DND-41 (cell line): ENCODE measurements at regions not wholly inside any gene's neighbourhood (a gene's known extent, or its start where the extent isn't known, plus 50 kb on each side); places are given as distances from the start of the nearest gene placed in this dataset.

Source experiments
- ATAC-seq: fragments of 200-7000 bp; cut with Tn5 transposase; 3 replicates; pipeline ENCODE4 v1.9.1; 2021; ENCODE audit warnings: low read depth; ENCODE audit not compliant: insufficient read depth
- DNase-seq: peaks from one replicate; pipeline ENCODE4 v3.0.0-alpha.2; 2020
- H2AFZ ChIP-seq: 2 replicates; pipeline ENCODE4 v1.6.0; 2012; ENCODE audit warnings: low read depth, low read length
- H3K27ac ChIP-seq: 2 replicates; pipeline ENCODE4 v1.5.1; 2012; ENCODE audit warnings: low read length, inconsistent platforms
- H3K27me3 ChIP-seq: fragments of 200-600 bp; sonication (generic); 2 replicates; pipeline ENCODE4 v1.6.0; 2012; ENCODE audit warnings: low read length, mild to moderate bottlenecking, inconsistent platforms; ENCODE audit not compliant: insufficient read depth, poor library complexity
- H3K36me3 ChIP-seq: 2 replicates; pipeline ENCODE4 v1.5.1; 2012; ENCODE audit warnings: low read length, inconsistent platforms; ENCODE audit not compliant: insufficient read depth
- H3K4me1 ChIP-seq: 2 replicates; pipeline ENCODE4 v1.5.1; 2012; ENCODE audit warnings: mild to moderate bottlenecking, low read length; ENCODE audit not compliant: insufficient read depth
- H3K4me2 ChIP-seq: 2 replicates; pipeline ENCODE4 v1.6.0; 2012; ENCODE audit warnings: mild to moderate bottlenecking, moderate library complexity, low read length, inconsistent platforms; ENCODE audit not compliant: insufficient read depth
- H3K4me3 ChIP-seq, 2 experiments: fragments of 200-600 bp in 1 of 2; shearing (Covaris generic) in 1 of 2; 2 replicates each; pipeline ENCODE4 v1.5.1; 2012 to 2016; ENCODE audit warnings: inconsistent platforms in 2 of 2, low read length in 2 of 2, mild to moderate bottlenecking in 2 of 2, low read depth in 1 of 2, moderate library complexity in 1 of 2
- H3K79me2 ChIP-seq: 2 replicates; pipeline ENCODE4 v1.6.0; 2012; ENCODE audit warnings: low read length, inconsistent platforms; ENCODE audit not compliant: insufficient read depth
- H3K9ac ChIP-seq: 2 replicates; pipeline ENCODE4 v1.6.0; 2012; ENCODE audit warnings: low read depth, mild to moderate bottlenecking, inconsistent platforms, low read length, moderate library complexity
- H3K9me3 ChIP-seq: 2 replicates; pipeline ENCODE4 v1.5.1; 2012; ENCODE audit warnings: low read length, moderate library complexity, mild to moderate bottlenecking, inconsistent platforms; ENCODE audit not compliant: insufficient read depth, severe bottlenecking
- H4K20me1 ChIP-seq: 2 replicates; pipeline ENCODE4 v1.6.0; 2012; ENCODE audit warnings: low read length; ENCODE audit not compliant: insufficient read depth
- CTCF ChIP-seq: IDR thresholded peaks from 2 replicates; pipeline ENCODE4 v1.5.1; 2012; ENCODE audit warnings: borderline replicate concordance, low read length, moderate library complexity, mild to moderate bottlenecking; ENCODE audit not compliant: poor library complexity, severe bottlenecking; ENCODE audit errors: extremely low read depth
- EZH2 ChIP-seq: IDR thresholded peaks from 3 replicates; pipeline ENCODE4 v1.6.1; 2012; ENCODE audit warnings: borderline replicate concordance, low read depth, mild to moderate bottlenecking, moderate library complexity, low read length, inconsistent platforms; ENCODE audit not compliant: severe bottlenecking

DNA sequence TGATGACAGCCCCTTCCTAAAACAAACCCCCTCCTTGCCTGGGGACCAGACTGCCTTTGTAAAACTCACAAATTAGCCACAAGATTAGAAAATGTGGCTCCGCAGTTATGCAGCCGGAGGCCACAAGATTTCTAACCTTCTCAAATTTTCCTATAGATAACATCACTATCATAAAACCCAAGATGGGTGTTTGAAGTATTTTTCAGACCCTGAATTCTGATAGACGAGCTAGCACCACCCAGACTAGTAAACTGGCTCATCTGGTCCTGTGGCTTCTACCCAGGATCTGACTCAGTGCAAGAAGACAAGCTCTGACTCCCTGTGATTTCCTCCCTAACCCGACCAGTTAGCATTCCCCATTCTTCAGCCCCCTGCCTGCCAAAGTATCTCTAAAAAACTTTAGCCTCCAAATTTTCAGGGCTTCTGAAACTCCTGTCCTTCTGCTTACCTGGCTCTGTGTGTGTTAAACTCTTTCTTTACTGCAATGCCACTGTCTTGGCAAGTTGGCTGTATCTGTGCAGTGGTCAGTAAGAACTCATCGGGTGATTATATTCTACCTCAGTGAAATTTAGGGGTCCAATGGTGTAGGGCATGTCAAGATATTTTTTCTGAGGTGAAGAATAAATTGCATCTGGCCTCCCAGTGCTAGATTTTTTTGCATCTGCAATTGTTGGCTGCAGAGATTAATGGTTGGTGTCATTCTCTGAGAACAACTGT is 102.1 kb downstream of the S1PR1 start:
- Histone ChIP-seq H3K9me3 (peaks cover 16% of the 10 kb centered on the region), H3K9ac (no peak overlapping the region; the same call in 1 of the 2 replicates), H3K79me2 (no peaks in the 10 kb centered on the region), H3K36me3 (no peaks in the 10 kb centered on the region), H3K27me3 (no peaks in the 10 kb centered on the region), H4K20me1 (no peaks in the 10 kb centered on the region), H3K4me2 (no peak overlapping the region), H3K4me3 (no peak overlapping the region), H3K4me1 (peaks cover 29% of the 10 kb centered on the region), H3K27ac (peak overlapping the region; percentile 76), H2AFZ (peak overlapping the region; percentile 23; the same call in 1 of the 2 replicates)
- DNase-seq, result peak; percentile 33
- ATAC-seq, result peak; percentile 84
- TF ChIP-seq EZH2 (no peak), CTCF (no peak)

DNA sequence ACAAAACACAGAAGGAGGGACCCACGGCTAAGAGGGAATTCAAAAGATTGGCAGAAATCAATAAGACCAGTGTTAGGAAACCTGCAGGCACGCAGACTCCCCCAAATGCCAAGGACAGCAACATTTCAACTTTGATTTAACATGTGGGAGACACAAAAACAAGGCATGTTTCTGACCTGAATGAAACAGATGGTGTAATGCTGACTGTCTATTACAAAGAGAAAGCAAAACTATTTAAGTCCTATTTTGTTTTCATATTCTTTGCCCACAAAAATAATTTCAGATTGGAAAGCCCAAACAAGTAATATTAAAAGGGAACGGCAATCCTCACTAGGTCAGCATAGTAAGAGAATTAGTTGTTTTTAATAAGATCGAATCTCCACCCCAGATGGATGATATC is 107.9 kb downstream of the S1PR1 start:
- TF ChIP-seq EZH2, result no peak
- no peak for TF ChIP-seq CTCF
- Histone ChIP-seq H3K27me3 (no peaks in the 10 kb centered on the region), H2AFZ (peak overlapping the region; percentile 49), H3K27ac (peak overlapping the region; percentile 61), H3K9me3 (peaks cover 3% of the 10 kb centered on the region), H3K36me3 (no peaks in the 10 kb centered on the region), H3K79me2 (no peaks in the 10 kb centered on the region), H3K4me3 (no peak overlapping the region), H3K9ac (peak overlapping the region; percentile 22), H3K4me2 (peak overlapping the region; percentile 41), H4K20me1 (no peaks in the 10 kb centered on the region), H3K4me1 (peaks cover 58% of the 10 kb centered on the region)
- DNase-seq (no peak), ATAC-seq (peak; percentile 46)

- Histone ChIP-seq H3K27ac (peak overlapping the region; percentile 77), H3K36me3 (no peaks in the 10 kb centered on the region), H3K79me2 (no peaks in the 10 kb centered on the region), H3K9me3 (peaks cover 3% of the 10 kb centered on the region), H4K20me1 (no peaks in the 10 kb centered on the region), H3K4me1 (peaks cover 68% of the 10 kb centered on the region), H3K9ac (peak overlapping the region; percentile 23), H2AFZ (peak overlapping the region; percentile 72), H3K4me2 (peak overlapping the region; percentile 55), H3K27me3 (no peaks in the 10 kb centered on the region), H3K4me3 (peak overlapping the region in 1 of 2 experiments; percentile 39; a peak in 2 of 4 replicates)
- TF ChIP-seq CTCF (no peak), EZH2 (no peak)
- DNase-seq, result no peak
- peak; percentile 62 for ATAC-seq
Measured at GRCh38 chr1:101346419-101346818, 109.6 kb downstream of the S1PR1 start.
